ENCODE measurements at regions not wholly inside any gene's neighbourhood (a gene's known extent, or its start where the extent isn't known, plus 50 kb on each side); places are given as distances from the start of the nearest gene placed in this dataset.

- TF ChIP-seq CTCF (IDR thresholded peaks at IDR 0.05 in 4 of 5, conservative IDR thresholded peaks at IDR 0.05 in 1 of 5) = no peak
- no peak for TF ChIP-seq POLR2A (IDR thresholded peaks at IDR 0.05)
Observed at GRCh38 chr4:117908306-117909207, 125.7 kb upstream of the NDST3 start.

Measured in gastrocnemius medialis (tissue), 4 donors.